ENCODE measurements at regions not wholly inside any gene's neighbourhood (a gene's known extent, or its start where the extent isn't known, plus 50 kb on each side); places are given as distances from the start of the nearest gene placed in this dataset.

DNA sequence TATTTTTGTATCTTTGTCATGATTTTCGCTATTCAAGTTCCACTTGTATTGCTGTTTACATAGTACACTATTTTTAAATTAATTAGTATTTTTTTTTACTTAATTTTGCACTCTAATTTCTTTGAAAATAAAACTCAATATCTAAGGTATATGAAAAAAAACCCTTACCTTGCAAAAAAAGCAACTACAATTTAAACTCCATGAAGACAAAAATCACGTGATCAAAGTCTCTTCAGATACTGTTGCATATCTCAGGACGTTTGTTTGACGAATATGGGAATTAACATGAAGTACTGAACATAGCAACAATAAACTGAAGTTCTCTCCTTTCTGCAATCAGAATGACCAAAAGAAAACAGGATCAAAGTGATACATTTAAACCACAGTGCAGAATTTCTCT is 968.4 kb upstream of the SEL1L start:
- Mint-ChIP-seq H3K4me3 (no peak overlapping the region), H3K36me3 (ENCODE audit: low read depth) (no peaks in the 10 kb centered on the region), H3K4me1 (peaks cover 6% of the 10 kb centered on the region), H3K27ac (ENCODE audit: unreplicated experiment) (no peak overlapping the region), H3K27me3 (ENCODE audit: low read depth) (no peaks in the 10 kb centered on the region), H3K9me3 (peaks cover 2% of the 10 kb centered on the region)
- TF ChIP-seq, protein P1, sequence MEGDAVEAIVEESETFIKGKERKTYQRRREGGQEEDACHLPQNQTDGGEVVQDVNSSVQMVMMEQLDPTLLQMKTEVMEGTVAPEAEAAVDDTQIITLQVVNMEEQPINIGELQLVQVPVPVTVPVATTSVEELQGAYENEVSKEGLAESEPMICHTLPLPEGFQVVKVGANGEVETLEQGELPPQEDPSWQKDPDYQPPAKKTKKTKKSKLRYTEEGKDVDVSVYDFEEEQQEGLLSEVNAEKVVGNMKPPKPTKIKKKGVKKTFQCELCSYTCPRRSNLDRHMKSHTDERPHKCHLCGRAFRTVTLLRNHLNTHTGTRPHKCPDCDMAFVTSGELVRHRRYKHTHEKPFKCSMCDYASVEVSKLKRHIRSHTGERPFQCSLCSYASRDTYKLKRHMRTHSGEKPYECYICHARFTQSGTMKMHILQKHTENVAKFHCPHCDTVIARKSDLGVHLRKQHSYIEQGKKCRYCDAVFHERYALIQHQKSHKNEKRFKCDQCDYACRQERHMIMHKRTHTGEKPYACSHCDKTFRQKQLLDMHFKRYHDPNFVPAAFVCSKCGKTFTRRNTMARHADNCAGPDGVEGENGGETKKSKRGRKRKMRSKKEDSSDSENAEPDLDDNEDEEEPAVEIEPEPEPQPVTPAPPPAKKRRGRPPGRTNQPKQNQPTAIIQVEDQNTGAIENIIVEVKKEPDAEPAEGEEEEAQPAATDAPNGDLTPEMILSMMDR (conservative IDR thresholded peaks at IDR 0.05): no peak
- no peak for DNase-seq (ENCODE audit: low read depth, low spot score)

DNA sequence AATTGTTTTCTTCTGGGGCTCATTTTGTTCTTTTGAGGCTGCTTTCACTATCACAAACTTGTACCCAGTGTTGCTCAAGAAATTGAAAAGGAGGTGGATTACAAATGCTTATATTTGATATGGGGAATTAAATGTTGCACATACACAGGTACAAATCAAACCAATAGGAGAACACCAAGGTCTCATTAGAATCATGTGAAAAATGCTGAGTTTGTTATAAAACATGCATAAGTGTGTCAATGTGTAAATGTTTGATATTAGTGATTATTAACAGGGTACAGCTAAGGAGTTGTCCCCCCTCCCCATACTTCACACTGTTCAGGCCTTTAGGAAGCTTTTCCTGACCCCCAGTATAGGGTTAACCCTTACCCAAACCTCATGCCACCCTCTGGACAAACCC is 971.2 kb upstream of the SEL1L start:
- no peaks in the 10 kb centered on the region for H3K27me3 Mint-ChIP-seq (ENCODE audit: low read depth)
- H3K9me3 Mint-ChIP-seq: peaks cover 2% of the 10 kb centered on the region
- DNase-seq (ENCODE audit: low read depth, low spot score): no peak
- TF ChIP-seq, protein P1 (conservative IDR thresholded peaks at IDR 0.05): no peak
- H3K4me1 Mint-ChIP-seq: peaks cover 6% of the 10 kb centered on the region
- H3K27ac Mint-ChIP-seq (ENCODE audit: unreplicated experiment): no peak overlapping the region
- H3K4me3 Mint-ChIP-seq: no peak overlapping the region
- no peaks in the 10 kb centered on the region for H3K36me3 Mint-ChIP-seq (ENCODE audit: low read depth)

GRCh38 chr14:82510007-82510406 is 976.4 kb upstream of the SEL1L start:
- no peaks in the 10 kb centered on the region for H3K27me3 Mint-ChIP-seq (ENCODE audit: low read depth)
- H3K4me1 Mint-ChIP-seq: no peaks in the 10 kb centered on the region
- no peaks in the 10 kb centered on the region for H3K36me3 Mint-ChIP-seq (ENCODE audit: low read depth)
- H3K27ac Mint-ChIP-seq (ENCODE audit: unreplicated experiment): no peak overlapping the region
- no peak for DNase-seq (ENCODE audit: low read depth, low spot score)
- no peak overlapping the region for H3K4me3 Mint-ChIP-seq
- TF ChIP-seq, protein P1 (conservative IDR thresholded peaks at IDR 0.05): no peak
- H3K9me3 Mint-ChIP-seq: peaks cover 2% of the 10 kb centered on the region

- TF ChIP-seq, protein P1 (conservative IDR thresholded peaks at IDR 0.05): no peak
- no peak for DNase-seq (ENCODE audit: low read depth, low spot score)
- Mint-ChIP-seq H3K27ac (ENCODE audit: unreplicated experiment) (no peak overlapping the region), H3K9me3 (peaks cover 2% of the 10 kb centered on the region), H3K4me1 (no peaks in the 10 kb centered on the region), H3K36me3 (ENCODE audit: low read depth) (no peaks in the 10 kb centered on the region), H3K27me3 (ENCODE audit: low read depth) (no peaks in the 10 kb centered on the region), H3K4me3 (no peak overlapping the region)
These were observed 977.7 kb upstream of the SEL1L start for GRCh38 chr14:82511399-82511798.

DNA sequence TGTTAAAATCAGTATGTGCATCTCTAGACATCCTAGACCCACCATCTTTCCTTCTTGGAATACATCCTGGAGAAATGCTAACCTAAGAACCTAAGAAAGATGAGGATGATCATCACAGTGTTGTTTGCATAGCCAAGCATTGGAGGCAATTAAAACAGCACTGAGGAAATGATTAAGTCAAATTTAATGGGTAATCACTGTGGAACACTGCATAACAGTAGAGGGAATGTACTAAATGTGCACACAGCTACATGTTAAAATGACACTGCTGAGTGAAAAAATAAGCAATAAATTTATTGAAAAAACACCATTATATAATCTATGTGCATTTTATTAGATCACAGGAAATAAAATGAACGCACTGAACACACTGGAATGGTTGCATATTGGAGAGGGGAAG is 987.1 kb upstream of the SEL1L start:
- Mint-ChIP-seq H3K27ac (ENCODE audit: unreplicated experiment) (no peak overlapping the region), H3K4me1 (no peaks in the 10 kb centered on the region), H3K9me3 (peaks cover 6% of the 10 kb centered on the region), H3K27me3 (ENCODE audit: low read depth) (peaks cover 3% of the 10 kb centered on the region), H3K36me3 (ENCODE audit: low read depth) (no peaks in the 10 kb centered on the region), H3K4me3 (no peak overlapping the region)
- DNase-seq (ENCODE audit: low read depth, low spot score): no peak
- TF ChIP-seq, protein P1 (conservative IDR thresholded peaks at IDR 0.05): no peak

GRCh38 chr14:82521191-82521590 is 987.5 kb upstream of the SEL1L start:
- TF ChIP-seq, protein P1 (conservative IDR thresholded peaks at IDR 0.05): no peak
- Mint-ChIP-seq H3K9me3 (peaks cover 6% of the 10 kb centered on the region), H3K36me3 (ENCODE audit: low read depth) (no peaks in the 10 kb centered on the region), H3K4me1 (no peaks in the 10 kb centered on the region), H3K27ac (ENCODE audit: unreplicated experiment) (no peak overlapping the region), H3K27me3 (ENCODE audit: low read depth) (peaks cover 3% of the 10 kb centered on the region), H3K4me3 (no peak overlapping the region)
- DNase-seq (ENCODE audit: low read depth, low spot score): no peak
